ENCODE measurements at regions not wholly inside any gene's neighbourhood (a gene's known extent, or its start where the extent isn't known, plus 50 kb on each side); places are given as distances from the start of the nearest gene placed in this dataset.

GRCh38 chrX:137352101-137352660 lies 213.7 kb upstream of the ZIC3 start:
- no peak for TF ChIP-seq RAD21 (IDR thresholded peaks at IDR 0.05; ENCODE audit: low read depth)
- no peak for TF ChIP-seq EP300 (IDR thresholded peaks at IDR 0.05; ENCODE audit: borderline replicate concordance)
- no peak for TF ChIP-seq REST (IDR thresholded peaks at IDR 0.05; ENCODE audit: low read depth)
